NCI-H446 (cell line): ENCODE measurements at regions not wholly inside any gene's neighbourhood (a gene's known extent, or its start where the extent isn't known, plus 50 kb on each side); places are given as distances from the start of the nearest gene placed in this dataset.
"Not testable (repeated sequence)": the region's sequence is repeated elsewhere in the genome, so short reads cannot be mapped to it uniquely, and the experiment has no call there.

Source experiments
- DNase-seq, 2 experiments: peaks; one replicate each; lab custom pipeline; 2025; lab: John Stamatoyannopoulos, UW

DNA sequence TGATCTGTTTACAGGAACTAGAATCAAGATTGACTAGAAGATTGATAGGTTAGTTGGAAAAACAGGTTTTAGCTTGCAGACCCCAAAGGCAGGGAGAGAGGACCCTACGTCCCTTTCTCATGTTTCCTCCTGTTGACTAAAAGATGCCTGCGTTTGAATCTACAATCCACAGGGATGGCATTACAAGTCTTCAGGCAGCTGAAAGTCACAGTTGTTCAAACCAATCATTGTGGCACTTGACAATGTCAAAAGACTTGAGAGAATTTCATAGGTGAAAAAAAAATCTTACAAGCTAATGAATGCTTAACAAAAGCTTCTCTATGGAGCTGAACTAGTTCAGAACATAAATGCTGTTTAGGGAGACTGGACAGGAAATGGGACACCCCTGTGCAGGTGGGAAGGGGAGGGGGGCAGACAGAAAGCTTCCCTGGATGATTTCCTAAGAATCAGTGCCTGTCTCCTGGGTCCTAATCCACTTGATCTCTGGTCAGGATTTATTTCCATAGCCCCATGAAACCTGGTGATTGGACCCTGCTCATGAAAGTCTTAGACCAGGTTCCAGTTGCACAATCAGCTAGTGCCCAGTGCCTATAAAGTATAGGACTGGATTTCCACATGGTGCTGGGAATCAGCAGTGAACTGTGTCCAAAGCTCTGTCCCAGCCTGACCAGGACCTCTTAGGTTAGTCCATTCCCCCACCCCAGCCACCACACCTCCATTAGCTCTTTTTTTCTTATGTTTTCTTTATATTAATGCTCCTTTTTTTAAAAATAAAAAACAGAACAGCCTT, 91.6 kb upstream of the BCAR3 start:
- DNase-seq: no peak

DNA sequence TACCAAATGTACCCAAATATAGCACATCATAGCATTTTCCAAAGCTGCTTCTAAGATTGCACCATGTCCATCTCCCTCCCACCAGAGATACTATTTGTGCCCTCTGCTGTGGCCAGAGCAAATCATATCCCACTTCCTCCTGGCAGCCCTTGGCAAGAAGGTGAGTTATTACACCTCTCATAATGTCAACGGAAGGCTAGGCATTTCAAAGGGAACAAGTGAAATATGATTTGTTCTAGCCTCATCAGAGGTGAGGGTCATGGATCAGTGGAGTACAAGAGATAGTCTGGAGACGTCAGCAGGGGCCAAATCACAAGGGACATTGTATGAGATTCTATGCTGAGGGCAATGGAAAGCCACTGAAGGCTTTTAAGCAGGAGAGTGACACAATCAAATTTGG, 90.2 kb upstream of the BCAR3 start:
- DNase-seq: no peak

DNA sequence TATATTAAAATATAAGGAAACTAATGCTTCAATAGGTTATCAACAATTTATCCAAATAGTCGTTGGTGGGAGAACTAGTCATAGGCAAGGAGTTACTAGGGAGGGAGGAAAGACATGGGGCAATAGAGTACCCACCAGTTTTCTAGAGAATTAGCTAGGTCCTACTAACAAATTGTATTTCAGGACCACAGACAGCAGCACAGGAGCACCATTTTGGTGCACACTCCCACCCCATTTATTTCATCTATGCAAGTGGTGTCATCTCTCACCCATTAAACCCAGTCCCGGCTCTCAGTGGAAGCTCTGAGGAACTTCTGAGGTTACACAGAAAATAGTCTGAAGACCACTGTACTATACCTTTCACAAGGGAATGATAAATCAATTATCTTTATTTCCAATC, 89.0 kb upstream of the BCAR3 start:
- no peak for DNase-seq

DNA sequence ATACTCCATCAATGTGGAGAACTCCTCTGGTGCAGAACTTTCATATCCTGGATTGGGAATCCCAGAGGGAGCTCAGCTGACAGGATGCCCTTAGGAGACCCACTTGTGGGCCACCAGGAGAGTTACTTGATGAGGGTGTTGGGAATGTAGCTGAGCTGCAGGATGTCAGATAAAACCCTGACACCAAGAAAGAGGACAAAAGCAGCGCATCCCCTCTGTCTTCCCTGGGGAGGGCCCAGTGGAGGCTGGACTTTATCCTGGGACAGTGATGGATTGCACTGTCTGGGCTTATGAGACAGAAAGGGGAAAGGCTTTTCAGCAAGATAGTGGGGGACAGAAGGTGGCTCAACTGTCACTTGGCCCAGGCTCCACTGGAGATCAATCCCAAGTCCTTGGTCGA, 88.1 kb upstream of the BCAR3 start:
- no peak for DNase-seq

DNA sequence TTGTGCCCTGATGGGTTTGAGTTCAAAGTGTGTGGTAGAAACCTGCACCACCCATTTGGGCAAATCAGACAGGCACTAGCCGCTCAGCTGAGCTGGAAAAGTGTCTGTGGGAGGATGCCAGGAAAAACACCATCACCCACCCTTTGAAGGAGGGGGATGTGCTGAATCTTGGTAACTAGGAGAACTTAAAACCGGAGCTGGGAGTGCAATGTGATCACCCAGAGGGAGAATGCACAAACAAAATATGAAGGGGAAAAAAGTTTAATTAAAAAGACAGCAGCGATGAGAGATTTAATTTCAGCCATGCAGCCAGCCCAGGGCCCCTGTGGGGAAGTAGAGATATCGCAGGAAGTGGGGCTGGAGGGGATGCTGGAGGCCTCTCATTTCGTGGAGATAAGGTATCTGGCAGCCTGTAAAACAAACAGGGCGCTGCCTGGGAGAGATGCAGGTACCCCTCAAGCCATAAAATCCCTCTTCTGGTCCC, 86.8 kb upstream of the BCAR3 start:
- DNase-seq: peak; percentile 45 to 60

DNA sequence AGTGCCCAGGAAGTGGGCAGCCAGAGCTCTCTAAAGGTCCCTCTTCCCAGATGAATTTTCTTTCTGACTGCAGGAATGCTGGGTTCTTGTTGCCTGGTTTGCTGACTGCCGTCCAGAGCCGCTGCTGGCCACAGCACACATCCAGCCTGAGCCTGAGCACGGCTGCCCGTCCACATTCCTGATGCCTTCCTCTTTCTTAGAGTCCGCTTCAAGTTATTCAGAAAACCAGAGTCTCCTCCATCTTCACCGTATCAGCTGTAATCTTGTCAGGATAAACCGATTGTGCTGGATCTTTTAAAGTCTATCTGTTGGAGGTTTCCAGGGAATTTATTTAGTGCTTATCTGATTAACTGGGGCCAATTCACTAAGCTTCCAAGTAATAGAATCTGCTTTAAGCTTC, 84.8 kb upstream of the BCAR3 start:
- DNase-seq: no peak

DNA sequence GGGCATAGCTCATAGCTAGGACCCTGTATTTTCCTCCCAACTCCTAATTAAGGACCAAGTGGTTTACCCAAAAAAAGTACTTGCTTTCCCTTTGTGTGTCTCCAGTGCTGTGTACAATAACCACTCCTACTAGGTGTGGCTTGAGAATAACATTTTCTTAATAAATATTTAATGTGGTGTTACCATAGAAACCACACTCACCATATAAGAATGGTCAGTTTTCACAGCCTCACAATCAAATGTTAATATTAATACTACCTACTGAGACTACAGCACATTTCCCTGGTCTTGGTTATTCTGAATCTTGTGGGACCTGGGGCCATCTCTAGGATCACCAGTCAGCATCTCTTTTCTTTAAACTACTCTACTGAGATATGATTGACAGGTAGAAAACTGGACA, 83.5 kb upstream of the BCAR3 start:
- DNase-seq: no peak

DNA sequence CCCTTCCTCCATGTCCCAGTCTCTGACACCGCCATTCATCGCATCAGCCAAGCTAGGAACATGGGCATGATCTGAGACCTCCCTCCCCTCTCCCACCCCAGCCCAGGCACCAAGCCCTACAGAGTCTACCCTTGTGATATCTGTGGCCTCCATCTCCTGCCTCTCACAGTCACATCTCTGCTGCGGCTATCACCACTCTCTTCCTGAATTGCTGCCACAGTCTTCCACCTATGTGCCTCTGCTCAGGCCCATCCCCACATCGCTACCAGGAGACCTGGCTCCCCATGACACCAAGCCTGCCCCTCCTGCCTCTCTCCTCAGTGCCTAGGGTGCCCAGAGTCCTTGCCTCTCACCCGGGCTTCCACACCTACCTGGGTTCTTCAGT, 82.7 kb upstream of the BCAR3 start:
- DNase-seq: no peak

DNA sequence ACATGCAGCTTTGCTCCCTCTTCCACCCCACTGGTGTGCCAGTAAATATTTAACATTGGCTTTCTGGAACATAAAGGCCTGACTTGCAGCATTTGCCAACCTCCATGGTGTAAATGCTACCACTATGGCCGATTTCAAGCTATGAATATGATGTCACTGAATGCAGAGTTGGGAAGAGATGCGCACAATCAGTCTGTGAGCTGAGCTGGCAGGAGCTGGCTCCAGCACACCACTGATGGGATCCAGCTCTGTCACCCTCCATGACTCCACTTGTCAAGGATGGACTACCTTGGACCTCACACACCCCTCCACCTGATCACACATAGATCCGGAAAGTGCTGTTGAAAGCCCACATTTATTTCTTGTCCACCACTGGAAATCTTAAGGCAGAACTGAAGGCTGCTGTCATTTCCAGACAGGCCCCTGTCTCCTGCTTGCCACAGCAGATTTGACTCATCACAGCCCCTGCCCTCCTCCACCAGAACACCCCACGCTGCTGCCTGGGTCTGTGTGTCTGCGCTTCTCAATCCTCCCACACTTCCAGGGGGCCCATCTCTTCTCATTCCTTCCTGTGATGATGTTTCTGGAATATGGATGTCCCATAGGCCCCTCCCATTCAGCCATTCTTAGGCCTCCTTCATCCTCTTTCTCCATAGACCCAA, 82.2 kb upstream of the BCAR3 start:
- DNase-seq: no peak

DNA sequence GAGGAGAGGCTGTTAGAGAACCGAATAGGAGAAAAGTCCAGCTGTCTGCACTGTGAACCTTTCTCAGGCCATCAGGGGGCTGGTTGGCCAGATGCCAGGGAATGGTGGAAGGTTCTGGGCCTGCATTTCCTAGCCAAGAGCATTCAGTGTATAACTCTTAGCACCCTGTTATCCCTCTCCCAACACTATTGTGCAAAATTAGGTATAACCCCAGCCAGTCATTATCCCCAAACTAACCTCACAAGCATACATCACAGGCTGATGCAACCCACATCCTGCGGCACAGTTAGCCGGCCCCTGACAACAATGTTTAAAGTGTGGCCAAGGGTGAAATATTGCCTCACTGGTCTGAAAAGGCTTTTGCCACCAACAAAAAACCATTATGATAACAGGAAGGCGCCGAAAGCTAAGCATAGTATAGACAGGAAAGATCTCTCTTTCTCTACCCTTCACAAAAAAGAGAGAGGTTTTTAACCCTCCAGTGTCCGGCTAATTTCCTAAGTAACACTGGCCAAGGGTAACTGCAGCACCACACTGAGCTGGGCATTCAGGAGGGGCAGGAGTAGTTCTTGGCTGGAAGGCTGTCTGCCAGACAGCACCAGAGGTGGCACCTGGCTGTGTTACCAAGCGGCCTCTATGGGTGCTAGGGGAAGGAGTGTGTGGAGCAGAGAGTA, 77.3 kb upstream of the BCAR3 start:
- no peak for DNase-seq

DNA sequence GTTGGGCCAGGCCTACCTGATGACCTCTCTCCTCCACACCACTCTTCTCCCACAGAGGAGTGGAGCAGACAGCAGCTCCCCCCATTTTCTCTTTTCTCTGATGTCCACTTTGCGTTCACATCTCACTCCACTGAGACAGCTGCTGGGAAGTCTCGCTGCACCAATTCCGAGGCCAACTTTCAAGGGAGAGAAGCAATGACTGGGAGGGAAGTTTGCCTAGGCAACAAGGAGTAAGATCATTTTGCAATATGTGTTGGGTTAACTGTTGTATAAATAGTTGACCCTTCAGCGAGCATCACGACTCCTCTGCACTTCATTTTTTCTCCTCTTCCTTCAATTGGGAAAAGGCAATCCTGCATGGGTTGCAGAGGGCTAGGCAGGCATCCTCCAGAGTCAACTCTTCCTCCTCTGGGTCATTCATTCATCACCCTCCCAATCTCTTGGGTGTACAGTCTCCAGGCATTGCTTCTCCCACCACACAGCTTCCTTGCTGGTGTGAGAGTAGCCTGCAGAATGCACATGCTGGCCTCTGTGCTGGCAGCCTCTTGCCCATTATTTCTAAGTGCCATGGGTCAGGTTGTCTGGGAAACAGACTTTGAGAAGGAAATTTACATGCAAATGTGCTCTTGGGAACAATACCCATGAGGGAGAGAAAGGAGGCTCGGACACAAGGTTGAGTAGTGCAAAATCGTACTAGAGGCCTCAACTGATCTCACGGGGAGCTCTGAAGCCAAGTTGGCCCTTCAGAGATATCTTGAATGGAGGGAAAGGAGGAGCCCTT, 75.8 kb upstream of the BCAR3 start:
- DNase-seq: no peak

DNA sequence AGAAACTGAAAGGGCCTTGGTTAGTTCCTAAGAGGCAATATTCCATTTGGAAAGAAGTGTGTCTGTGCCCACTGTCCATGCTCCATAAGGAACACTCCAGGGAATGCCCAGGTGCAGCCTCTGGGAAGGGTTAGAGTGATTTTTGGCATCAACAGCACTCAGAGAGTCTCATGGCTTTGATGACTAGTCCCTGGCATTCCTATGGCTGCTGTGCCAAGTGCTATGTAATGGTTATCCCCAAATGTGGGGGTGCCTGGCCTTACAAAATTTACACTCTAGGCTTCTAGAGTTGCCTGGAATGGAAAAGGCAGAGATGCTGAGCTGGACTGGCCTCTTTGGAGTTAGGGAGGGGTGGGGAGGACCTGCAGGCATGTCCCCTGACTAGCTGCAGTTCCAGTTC, 75.0 kb upstream of the BCAR3 start:
- DNase-seq: no peak

DNA sequence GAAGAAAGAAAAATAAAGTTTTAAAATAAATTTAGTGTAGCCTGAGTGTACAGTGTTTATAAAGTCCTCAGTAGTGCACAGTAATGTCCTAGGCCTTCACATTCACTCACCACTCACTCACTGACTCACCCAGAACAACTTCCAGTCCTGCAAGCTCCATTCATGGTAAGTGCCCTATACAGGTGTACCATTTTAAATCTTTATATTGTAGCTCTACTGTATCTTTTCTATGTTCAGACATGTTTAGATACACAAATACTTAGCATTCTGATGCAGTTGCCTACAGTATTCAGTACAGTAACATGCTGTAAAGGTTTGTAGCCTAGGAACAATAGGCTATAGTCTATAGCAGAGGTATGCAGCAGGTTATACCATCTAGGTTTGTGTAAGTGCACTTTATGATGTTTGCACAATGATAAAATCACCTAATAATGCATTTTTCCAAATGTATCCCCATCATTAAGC, 73.6 kb upstream of the BCAR3 start:
- not testable (repeated sequence) for DNase-seq

DNA sequence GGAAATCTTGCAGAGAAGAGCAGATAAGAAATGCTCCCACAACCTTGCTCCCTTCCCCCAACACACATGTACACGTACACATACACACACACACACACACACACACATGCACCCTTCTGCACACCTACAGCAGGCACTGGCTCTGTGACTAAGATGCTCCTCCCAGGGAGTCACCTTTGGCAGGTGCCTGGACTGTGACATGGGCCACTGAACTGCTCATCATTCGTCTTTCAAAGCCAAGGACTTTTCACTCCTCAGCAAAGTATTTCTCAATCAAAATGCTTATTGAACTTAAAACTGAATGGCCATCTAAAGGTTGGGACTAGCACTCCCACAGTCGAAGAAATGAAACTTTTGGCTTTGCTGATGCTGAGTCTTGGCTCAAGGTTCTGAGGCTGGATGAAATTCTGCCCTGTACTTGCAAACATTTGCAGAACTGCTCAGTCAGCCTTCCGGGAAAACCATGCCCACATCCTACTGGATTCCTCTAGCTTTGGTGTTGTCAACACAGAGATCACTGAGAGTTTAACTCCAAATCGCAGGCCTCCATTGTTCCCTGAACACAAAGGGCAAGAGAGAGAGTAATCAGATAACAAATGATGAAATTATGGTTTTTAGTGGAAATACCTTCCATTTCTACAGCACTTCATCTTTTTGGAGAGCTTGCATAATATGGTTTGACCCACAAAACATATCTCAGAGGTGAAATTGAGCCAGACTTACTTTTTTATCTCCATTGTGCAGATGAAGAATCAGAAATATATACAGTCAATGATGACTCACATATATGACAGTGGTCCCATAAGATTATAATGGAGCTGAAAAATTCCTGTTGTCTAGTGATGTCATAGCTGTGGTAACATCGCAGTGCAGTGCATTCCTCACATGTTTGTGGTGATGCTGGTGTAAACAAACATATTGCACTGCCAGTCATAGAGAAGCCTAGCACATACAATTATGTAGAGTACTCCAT, 72.4 kb upstream of the BCAR3 start:
- no peak for DNase-seq

DNA sequence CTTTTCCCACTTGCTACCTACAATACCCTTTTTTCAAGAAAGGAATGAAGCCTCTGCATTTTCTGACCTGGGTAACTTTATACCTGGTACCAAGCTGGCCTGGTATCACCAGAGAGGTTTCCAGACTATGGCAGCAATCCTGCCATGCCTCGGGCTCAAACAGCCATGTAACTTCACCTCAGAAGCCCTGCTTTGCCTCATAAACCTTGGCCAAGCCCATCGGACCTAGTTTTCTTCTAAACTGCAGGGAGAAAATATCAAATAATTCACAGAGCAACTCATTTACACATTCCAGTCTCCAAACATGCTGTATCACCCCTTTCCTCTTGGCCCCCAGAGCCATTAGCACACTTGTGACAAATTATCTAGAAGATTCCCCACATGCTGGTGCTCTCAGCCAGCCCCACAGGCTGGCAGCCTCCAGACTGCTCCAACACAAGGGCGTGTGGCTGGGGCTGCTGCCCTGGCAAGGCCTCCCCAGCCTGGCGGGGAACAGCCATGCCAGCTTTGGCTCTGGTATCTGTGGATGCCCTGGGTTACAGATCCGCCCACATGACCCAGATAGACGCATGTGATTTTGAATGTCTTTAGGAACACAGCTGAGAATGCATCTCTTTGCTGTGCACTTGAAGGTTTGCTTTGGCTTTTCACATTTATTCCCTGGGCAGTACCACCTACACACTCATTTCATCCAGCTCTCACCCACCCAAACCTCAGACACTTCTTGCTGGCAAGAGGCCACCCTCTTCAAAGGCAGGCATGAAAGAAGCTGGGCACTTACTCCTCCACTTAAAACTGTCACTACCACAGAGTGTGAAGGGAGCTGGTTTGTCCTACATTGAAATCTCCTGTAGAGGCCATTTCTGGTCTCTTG, 70.0 kb upstream of the BCAR3 start:
- peak in 1 of 2 experiments; percentile 66 for DNase-seq

DNA sequence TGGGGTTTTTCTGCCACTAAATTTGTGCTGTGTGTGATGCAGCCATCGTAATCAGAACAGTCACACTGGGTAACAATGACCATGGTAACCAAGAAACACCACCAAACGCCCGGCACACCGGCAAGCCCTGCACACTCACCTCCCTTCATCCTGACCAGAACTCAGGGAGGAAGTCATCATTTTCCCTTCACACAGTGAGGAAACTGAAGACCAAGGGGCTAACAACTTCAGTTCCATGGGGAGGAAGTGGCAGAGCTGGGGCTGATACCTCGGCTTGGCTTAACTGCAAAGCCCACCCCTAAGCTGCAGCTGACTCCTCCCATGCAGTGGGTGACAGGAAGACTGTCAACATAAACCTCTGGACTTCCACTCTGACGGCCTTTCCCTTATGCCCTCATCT, 69.3 kb upstream of the BCAR3 start:
- DNase-seq: no peak

DNA sequence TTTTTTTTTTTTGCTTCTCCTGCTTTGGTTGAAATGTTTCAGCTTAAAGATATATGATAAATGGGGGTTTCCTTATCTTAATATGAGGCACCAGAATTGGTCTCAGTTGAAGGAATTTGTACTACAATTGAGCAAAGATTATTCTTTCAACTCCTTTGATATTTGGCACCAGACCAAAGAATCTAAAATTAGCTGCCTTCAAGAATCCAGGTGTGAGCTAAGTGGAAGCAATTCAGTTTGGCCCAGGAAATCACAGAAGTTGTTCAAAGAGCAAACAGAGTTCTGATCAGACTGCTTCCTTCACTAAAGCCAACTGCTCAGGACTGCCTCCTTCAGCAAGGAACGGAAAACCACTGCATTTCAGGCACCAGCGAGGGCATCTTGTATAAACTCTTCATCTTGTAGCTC, 68.3 kb upstream of the BCAR3 start:
- DNase-seq: peak in 1 of 2 experiments; percentile 9

DNA sequence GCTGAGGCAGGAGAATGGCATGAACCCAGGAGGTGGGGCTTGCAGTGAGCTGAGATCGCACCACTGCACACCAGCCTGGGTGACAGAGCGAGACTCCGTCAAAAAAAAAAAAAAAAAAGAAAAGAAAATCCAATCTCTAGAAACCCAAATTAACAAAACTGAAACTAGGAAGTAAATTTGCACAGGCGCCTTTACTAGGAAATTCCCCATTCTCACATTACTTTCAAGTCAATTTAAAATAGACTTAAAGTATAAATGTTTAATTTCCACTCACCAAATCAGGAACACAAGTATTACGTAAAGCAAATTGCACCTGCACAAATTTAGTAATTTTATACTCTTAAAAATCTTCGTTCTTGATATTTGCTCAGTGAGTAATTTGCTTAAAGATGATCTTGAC, 67.8 kb upstream of the BCAR3 start:
- DNase-seq: no peak

DNA sequence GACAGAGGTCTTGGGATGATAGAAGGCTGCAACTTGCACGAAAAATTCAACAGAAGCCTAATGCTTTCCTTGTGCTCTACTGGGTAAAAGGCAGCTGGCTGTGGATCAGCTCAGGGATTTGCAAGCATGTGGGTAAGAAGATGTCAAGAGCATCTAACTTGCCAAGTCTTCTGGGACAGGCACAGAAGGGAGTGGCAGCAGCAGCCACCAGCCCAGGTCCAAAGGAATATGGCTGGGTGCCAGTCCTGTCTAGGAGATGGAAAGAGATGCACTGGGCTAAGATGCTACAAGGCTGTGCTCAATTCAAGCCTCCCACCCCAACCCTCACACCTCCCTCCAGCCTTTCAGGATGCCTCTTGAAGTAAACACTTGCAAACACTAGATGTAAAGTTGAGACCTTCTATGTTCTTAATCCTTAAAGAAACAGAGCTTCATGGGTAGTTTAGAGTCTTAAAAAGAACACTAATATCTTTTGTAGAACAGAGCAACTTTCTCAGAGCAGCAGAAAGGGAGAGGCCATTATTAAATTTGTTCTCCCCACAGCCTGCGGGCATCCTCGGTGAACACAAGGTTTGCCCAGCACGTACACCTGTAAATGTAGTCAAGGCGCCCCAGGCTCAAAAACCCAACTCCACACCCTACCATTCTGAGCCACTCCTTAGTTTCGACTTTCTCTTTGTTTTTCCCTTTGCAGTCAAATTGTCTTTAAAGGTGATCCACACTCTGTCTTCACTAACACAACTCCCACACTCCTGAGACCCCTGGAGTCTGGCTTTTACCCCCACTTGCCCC, 64.6 kb upstream of the BCAR3 start:
- peak; percentile 29 to 87 for DNase-seq
